ENCODE measurements at regions not wholly inside any gene's neighbourhood (a gene's known extent, or its start where the extent isn't known, plus 50 kb on each side); places are given as distances from the start of the nearest gene placed in this dataset.

- no peak for TF ChIP-seq CTCF (IDR thresholded peaks at IDR 0.05; ENCODE audit: insufficient read depth, low read depth, low read length, missing control alignments)
- no peak for DNase-seq (ENCODE audit: low read depth)
- H3K4me3 ChIP-seq (ENCODE audit: low read depth, low read length), result no peak overlapping the region
Measured at GRCh38 chr6:139713900-139714506, 339.6 kb upstream of the CITED2 start.

GRCh38 chr6:139713424-139713823 lies 339.0 kb upstream of the CITED2 start:
- no peak for DNase-seq (ENCODE audit: low read depth)
- no peak overlapping the region for H3K4me3 ChIP-seq (ENCODE audit: low read depth, low read length)
- TF ChIP-seq CTCF (IDR thresholded peaks at IDR 0.05; ENCODE audit: insufficient read depth, low read depth, low read length, missing control alignments), result no peak

- no peak overlapping the region for H3K4me3 ChIP-seq (ENCODE audit: low read depth, low read length)
- no peak for DNase-seq (ENCODE audit: low read depth)
- TF ChIP-seq CTCF (IDR thresholded peaks at IDR 0.05; ENCODE audit: insufficient read depth, low read depth, low read length, missing control alignments), result no peak
Measured at GRCh38 chr6:139712830-139713229, 338.4 kb upstream of the CITED2 start.

GRCh38 chr6:139711804-139712585 lies 337.5 kb upstream of the CITED2 start:
- H3K4me3 ChIP-seq (ENCODE audit: low read depth, low read length), result no peak overlapping the region
- TF ChIP-seq CTCF (IDR thresholded peaks at IDR 0.05; ENCODE audit: insufficient read depth, low read depth, low read length, missing control alignments), result no peak
- DNase-seq (ENCODE audit: low read depth), result no peak

- H3K4me3 ChIP-seq (ENCODE audit: low read depth, low read length), result no peak overlapping the region
- no peak for DNase-seq (ENCODE audit: low read depth)
- TF ChIP-seq CTCF (IDR thresholded peaks at IDR 0.05; ENCODE audit: insufficient read depth, low read depth, low read length, missing control alignments), result no peak
Measured at GRCh38 chr6:139710556-139710955, 336.1 kb upstream of the CITED2 start.

GRCh38 chr6:139708337-139709199 lies 334.1 kb upstream of the CITED2 start:
- TF ChIP-seq CTCF (IDR thresholded peaks at IDR 0.05; ENCODE audit: insufficient read depth, low read depth, low read length, missing control alignments), result no peak
- DNase-seq (ENCODE audit: low read depth), result no peak
- H3K4me3 ChIP-seq (ENCODE audit: low read depth, low read length), result no peak overlapping the region

All from GM12865 (cell line).